Lung (tissue), 11 donors: ENCODE measurements at regions not wholly inside any gene's neighbourhood (a gene's known extent, or its start where the extent isn't known, plus 50 kb on each side); places are given as distances from the start of the nearest gene placed in this dataset.

ENCODE experiments used
- ATAC-seq: fragments of 200-7000 bp; cut with Tn5 transposase; one replicate; pipeline ENCODE4 v1.9.1; 2020; ENCODE audit warnings: moderate number of reproducible peaks; ENCODE audit not compliant: insufficient read depth, low FRiP score
- DNase-seq, 3 donors: peaks; one replicate each; pipeline ENCODE4 v3.0.0-alpha.2; 2013 to 2017
- H3K27ac ChIP-seq, 2 donors: one replicate each; pipeline ENCODE4 v1.5.1; 2013; ENCODE audit warnings: mild to moderate bottlenecking in 2 of 2, moderate library complexity in 2 of 2, control low read depth in 1 of 2, inconsistent platforms in 1 of 2, low read depth in 1 of 2, low read length in 1 of 2
- H3K27me3 ChIP-seq, 3 donors: one replicate each; pipeline ENCODE4 v1.5.1; 2013; ENCODE audit warnings: low read length in 2 of 3; ENCODE audit not compliant: control insufficient read depth in 3 of 3, insufficient read depth in 3 of 3
- H3K36me3 ChIP-seq, 4 donors: one replicate each; pipeline ENCODE4 v1.5.1; 2013; ENCODE audit warnings: low read length in 4 of 4, mild to moderate bottlenecking in 1 of 4, moderate library complexity in 1 of 4; ENCODE audit not compliant: control insufficient read depth in 4 of 4, insufficient read depth in 4 of 4
- H3K4me1 ChIP-seq, 5 donors: one replicate each; pipeline ENCODE4 v1.5.1; 2013; ENCODE audit warnings: low read length in 5 of 5, mild to moderate bottlenecking in 2 of 5, moderate library complexity in 1 of 5; ENCODE audit not compliant: control insufficient read depth in 5 of 5, insufficient read depth in 5 of 5
- H3K4me3 ChIP-seq: one replicate; pipeline ENCODE4 v1.5.1; 2013; ENCODE audit warnings: mild to moderate bottlenecking, control low read depth, moderate library complexity
- H3K9ac ChIP-seq, 2 donors: one replicate each; pipeline ENCODE4 v1.5.1; 2013; ENCODE audit warnings: low read length in 2 of 2, control low read depth in 1 of 2; ENCODE audit not compliant: insufficient read depth in 1 of 2
- H3K9me3 ChIP-seq, 4 donors: one replicate each; pipeline ENCODE4 v1.5.1; 2013; ENCODE audit warnings: low read length in 3 of 4, mild to moderate bottlenecking in 1 of 4, moderate library complexity in 1 of 4; ENCODE audit not compliant: control insufficient read depth in 4 of 4, insufficient read depth in 3 of 4
- WGBS, 2 donors: extraction: QIAGEN DNeasy Blood & Tissue Kit; methylation state at CpG; one replicate each; pipeline ENCODE4 v1.1.7; 2013; 5-methylcytosine and 5-hydroxymethylcytosine counted together
- TF ChIP-seq, protein P1 (sequence below): IDR thresholded peaks from 2 replicates; pipeline ENCODE4 v1.5.1; 2012; ENCODE audit warnings: mild to moderate bottlenecking; ENCODE audit errors: control extremely low read depth, extremely low read depth
- donor health status: control.
- donor health status: control.
- donor health status: Bipolar disorder and iron deficiency.
- donor health status: healthy.
- donor health status: DM: yes; HTN: yes; CAD: no.

DNA sequence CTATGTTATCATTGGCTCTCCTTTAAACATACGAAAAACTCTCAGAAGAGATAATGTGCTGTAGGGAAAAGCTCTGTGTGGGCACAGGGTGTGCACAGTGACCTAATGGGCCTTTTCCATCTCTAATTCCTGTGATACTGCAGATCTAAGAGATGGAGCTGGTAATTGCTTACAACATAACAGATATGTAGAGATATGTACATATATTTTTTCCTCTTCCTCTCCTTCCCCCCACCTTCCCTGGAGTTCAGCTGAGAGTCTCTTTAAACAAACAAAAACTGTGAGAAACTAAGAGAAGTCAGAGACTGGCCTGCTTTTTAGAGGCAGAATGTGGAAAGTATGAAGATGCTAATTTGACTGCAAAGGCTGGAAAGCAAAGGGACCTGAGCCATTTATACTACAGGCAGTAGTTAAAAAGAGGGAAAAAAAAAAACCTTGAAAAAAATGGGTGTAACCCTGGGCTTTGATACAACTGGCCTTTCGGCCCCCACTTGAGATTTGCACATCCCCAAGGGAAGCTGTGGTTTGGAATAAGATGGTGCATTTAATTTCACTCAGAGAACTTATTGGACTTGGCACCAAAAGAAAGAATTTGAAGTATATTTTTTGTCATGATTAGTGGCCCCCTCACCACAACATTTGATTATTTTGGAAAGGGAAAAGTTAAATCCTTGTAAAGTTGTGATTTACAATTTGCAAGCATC, 502.2 kb upstream of the ZEB2 start:
- Histone ChIP-seq H3K4me3 (no peak overlapping the region), H3K27ac (no peak overlapping the region), H3K9ac (no peak overlapping the region), H3K4me1 (peaks cover 0 to 23% (median 4%) of the 10 kb centered on the region in 5 donors), H3K9me3 (no peaks in the 10 kb centered on the region), H3K36me3 (no peaks in the 10 kb centered on the region), H3K27me3 (no peaks in the 10 kb centered on the region)
- DNase-seq: peak in 2 of 3 donors; percentile 40 to 41
- ATAC-seq: no peak
- TF ChIP-seq, protein P1, sequence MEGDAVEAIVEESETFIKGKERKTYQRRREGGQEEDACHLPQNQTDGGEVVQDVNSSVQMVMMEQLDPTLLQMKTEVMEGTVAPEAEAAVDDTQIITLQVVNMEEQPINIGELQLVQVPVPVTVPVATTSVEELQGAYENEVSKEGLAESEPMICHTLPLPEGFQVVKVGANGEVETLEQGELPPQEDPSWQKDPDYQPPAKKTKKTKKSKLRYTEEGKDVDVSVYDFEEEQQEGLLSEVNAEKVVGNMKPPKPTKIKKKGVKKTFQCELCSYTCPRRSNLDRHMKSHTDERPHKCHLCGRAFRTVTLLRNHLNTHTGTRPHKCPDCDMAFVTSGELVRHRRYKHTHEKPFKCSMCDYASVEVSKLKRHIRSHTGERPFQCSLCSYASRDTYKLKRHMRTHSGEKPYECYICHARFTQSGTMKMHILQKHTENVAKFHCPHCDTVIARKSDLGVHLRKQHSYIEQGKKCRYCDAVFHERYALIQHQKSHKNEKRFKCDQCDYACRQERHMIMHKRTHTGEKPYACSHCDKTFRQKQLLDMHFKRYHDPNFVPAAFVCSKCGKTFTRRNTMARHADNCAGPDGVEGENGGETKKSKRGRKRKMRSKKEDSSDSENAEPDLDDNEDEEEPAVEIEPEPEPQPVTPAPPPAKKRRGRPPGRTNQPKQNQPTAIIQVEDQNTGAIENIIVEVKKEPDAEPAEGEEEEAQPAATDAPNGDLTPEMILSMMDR: no peak
- WGBS, 2 donors: 73 to 82% methylated on average over 2 of the region's 2 CpGs

GRCh38 chr2:145020694-145021093, 500.8 kb upstream of the ZEB2 start:
- Histone ChIP-seq H3K4me3 (no peak overlapping the region), H3K36me3 (no peaks in the 10 kb centered on the region), H3K4me1 (peaks cover 0 to 16% (median 0%) of the 10 kb centered on the region in 5 donors), H3K9ac (no peak overlapping the region), H3K27ac (no peak overlapping the region), H3K9me3 (no peaks in the 10 kb centered on the region), H3K27me3 (no peaks in the 10 kb centered on the region)
- TF ChIP-seq, protein P1: no peak
- WGBS, 2 donors: 95 to 98% methylated on average over 3 of the region's 3 CpGs
- DNase-seq (no peak), ATAC-seq (no peak)

DNA sequence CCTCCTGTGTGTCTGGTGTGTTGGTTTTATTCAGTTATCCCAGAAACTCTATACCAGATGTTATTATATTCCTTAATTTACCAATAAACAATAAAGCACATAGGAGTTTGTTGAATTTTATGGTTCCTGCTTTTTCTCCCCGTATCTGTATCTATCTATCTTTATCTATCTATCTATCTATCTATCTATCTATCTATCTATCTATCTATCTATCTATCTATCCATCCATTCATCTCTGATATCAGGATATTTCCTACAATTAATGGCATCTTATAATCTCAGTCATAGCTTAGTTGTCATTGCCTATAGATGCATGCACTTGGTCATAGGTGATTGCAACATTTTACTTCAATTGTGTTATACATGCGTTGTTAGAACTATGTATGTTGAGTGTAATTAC, 500.2 kb upstream of the ZEB2 start:
- ATAC-seq (no peak), DNase-seq (no peak)
- WGBS, 2 donors: 93 to 98% methylated on average over 2 of the region's 2 CpGs
- TF ChIP-seq, protein P1: no peak
- Histone ChIP-seq H3K36me3 (no peaks in the 10 kb centered on the region), H3K9me3 (no peaks in the 10 kb centered on the region), H3K4me3 (no peak overlapping the region), H3K4me1 (peaks cover 0 to 16% (median 0%) of the 10 kb centered on the region in 5 donors), H3K27ac (no peak overlapping the region), H3K9ac (no peak overlapping the region), H3K27me3 (no peaks in the 10 kb centered on the region)

DNA sequence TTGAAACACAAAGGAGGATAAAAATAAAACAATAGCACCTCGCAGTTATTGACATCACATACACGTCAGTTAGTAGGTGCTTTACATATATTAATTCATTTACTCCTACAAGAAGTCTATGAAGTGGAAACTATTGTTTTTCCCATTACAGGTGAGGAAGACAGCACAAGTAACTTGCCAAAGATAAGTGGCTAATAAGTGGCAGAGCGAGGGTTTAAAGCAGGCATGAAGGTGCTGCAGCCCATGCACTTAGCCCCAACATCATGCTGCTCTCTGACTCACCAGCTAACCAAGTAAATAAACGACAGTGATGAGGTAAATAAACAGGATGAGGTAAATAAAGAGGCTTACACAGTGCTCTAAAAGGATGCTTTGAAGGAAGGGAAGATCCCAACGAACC, 498.6 kb upstream of the ZEB2 start:
- Histone ChIP-seq H3K36me3 (no peaks in the 10 kb centered on the region), H3K27ac (no peak overlapping the region), H3K4me3 (no peak overlapping the region), H3K27me3 (no peaks in the 10 kb centered on the region), H3K9ac (no peak overlapping the region), H3K9me3 (no peaks in the 10 kb centered on the region), H3K4me1 (peaks cover 0 to 16% (median 0%) of the 10 kb centered on the region in 5 donors)
- ATAC-seq (no peak), DNase-seq (no peak)
- 67 to 78% methylated on average over 5 of the region's 5 CpGs for WGBS, 2 donors
- TF ChIP-seq, protein P1: no peak
